ENCODE measurements at regions not wholly inside any gene's neighbourhood (a gene's known extent, or its start where the extent isn't known, plus 50 kb on each side); places are given as distances from the start of the nearest gene placed in this dataset.

- Histone ChIP-seq H3K27me3 (ENCODE audit: insufficient read depth, low read length) (no peaks in the 10 kb centered on the region), H2AFZ (ENCODE audit: low read length) (no peak overlapping the region), H3K4me3 (ENCODE audit: low read depth, low read length, poor library complexity, severe bottlenecking) (no peak overlapping the region), H3K9me3 (ENCODE audit: low read length) (no peaks in the 10 kb centered on the region), H3K4me2 (ENCODE audit: low read length) (no peak overlapping the region), H3K9ac (ENCODE audit: low read length) (no peak overlapping the region), H3K9me2 (ENCODE audit: low read depth, low read length) (no peaks in the 10 kb centered on the region), H4K20me1 (ENCODE audit: insufficient read depth, low read length) (no peaks in the 10 kb centered on the region), H3K79me2 (ENCODE audit: insufficient read depth, low read length) (no peaks in the 10 kb centered on the region), H3K4me1 (ENCODE audit: insufficient read depth, low read length, severe bottlenecking) (no peaks in the 10 kb centered on the region), H3K27ac (ENCODE audit: low read depth, low read length, poor library complexity, severe bottlenecking) (no peak overlapping the region), H3F3A (ENCODE audit: insufficient read depth, low read length) (no peaks in the 10 kb centered on the region), H3K36me3 (ENCODE audit: insufficient read depth, low read length) (no peaks in the 10 kb centered on the region)
- TF ChIP-seq, protein P1, sequence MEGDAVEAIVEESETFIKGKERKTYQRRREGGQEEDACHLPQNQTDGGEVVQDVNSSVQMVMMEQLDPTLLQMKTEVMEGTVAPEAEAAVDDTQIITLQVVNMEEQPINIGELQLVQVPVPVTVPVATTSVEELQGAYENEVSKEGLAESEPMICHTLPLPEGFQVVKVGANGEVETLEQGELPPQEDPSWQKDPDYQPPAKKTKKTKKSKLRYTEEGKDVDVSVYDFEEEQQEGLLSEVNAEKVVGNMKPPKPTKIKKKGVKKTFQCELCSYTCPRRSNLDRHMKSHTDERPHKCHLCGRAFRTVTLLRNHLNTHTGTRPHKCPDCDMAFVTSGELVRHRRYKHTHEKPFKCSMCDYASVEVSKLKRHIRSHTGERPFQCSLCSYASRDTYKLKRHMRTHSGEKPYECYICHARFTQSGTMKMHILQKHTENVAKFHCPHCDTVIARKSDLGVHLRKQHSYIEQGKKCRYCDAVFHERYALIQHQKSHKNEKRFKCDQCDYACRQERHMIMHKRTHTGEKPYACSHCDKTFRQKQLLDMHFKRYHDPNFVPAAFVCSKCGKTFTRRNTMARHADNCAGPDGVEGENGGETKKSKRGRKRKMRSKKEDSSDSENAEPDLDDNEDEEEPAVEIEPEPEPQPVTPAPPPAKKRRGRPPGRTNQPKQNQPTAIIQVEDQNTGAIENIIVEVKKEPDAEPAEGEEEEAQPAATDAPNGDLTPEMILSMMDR (IDR thresholded peaks at IDR 0.05; ENCODE audit: low read length), result no peak
- no peak for TF ChIP-seq EZH2 (IDR thresholded peaks at IDR 0.05; ENCODE audit: borderline replicate concordance, low read length)
Observed at GRCh38 chr15:95522533-95522932, 808.0 kb upstream of the NR2F2 start.

- Histone ChIP-seq H3K9ac (ENCODE audit: low read length) (no peak overlapping the region), H3K4me2 (ENCODE audit: low read length) (no peak overlapping the region), H3K27ac (ENCODE audit: low read depth, low read length, poor library complexity, severe bottlenecking) (no peak overlapping the region)
Observed at GRCh38 chr15:95528920-95529319, 801.6 kb upstream of the NR2F2 start.

GRCh38 chr15:95536638-95537037, 793.9 kb upstream of the NR2F2 start:
- no peak for TF ChIP-seq EZH2 (IDR thresholded peaks at IDR 0.05; ENCODE audit: borderline replicate concordance, low read length)
- TF ChIP-seq, protein P1 (IDR thresholded peaks at IDR 0.05; ENCODE audit: low read length), result no peak
- H3K9me3 ChIP-seq (ENCODE audit: low read length), result no peaks in the 10 kb centered on the region

More at GRCh38 chr15:95528920-95529319, 801.6 kb upstream of the NR2F2 start:
- Histone ChIP-seq H3K9me2 (ENCODE audit: low read depth, low read length) (no peaks in the 10 kb centered on the region), H3K9me3 (ENCODE audit: low read length) (no peaks in the 10 kb centered on the region), H2AFZ (ENCODE audit: low read length) (no peak overlapping the region), H4K20me1 (ENCODE audit: insufficient read depth, low read length) (no peaks in the 10 kb centered on the region), H3K27me3 (ENCODE audit: insufficient read depth, low read length) (no peaks in the 10 kb centered on the region), H3F3A (ENCODE audit: insufficient read depth, low read length) (no peaks in the 10 kb centered on the region), H3K4me3 (ENCODE audit: low read depth, low read length, poor library complexity, severe bottlenecking) (no peak overlapping the region), H3K4me1 (ENCODE audit: insufficient read depth, low read length, severe bottlenecking) (no peaks in the 10 kb centered on the region), H3K36me3 (ENCODE audit: insufficient read depth, low read length) (no peaks in the 10 kb centered on the region), H3K79me2 (ENCODE audit: insufficient read depth, low read length) (no peaks in the 10 kb centered on the region)
- no peak for TF ChIP-seq EZH2 (IDR thresholded peaks at IDR 0.05; ENCODE audit: borderline replicate concordance, low read length)
- TF ChIP-seq, protein P1 (IDR thresholded peaks at IDR 0.05; ENCODE audit: low read length), result no peak

More at GRCh38 chr15:95536638-95537037, 793.9 kb upstream of the NR2F2 start:
- Histone ChIP-seq H3K27me3 (ENCODE audit: insufficient read depth, low read length) (no peaks in the 10 kb centered on the region), H3K4me2 (ENCODE audit: low read length) (no peak overlapping the region), H3K27ac (ENCODE audit: low read depth, low read length, poor library complexity, severe bottlenecking) (no peak overlapping the region), H3K79me2 (ENCODE audit: insufficient read depth, low read length) (no peaks in the 10 kb centered on the region), H3K4me1 (ENCODE audit: insufficient read depth, low read length, severe bottlenecking) (no peaks in the 10 kb centered on the region), H4K20me1 (ENCODE audit: insufficient read depth, low read length) (no peaks in the 10 kb centered on the region), H3K36me3 (ENCODE audit: insufficient read depth, low read length) (no peaks in the 10 kb centered on the region), H3K9me2 (ENCODE audit: low read depth, low read length) (no peaks in the 10 kb centered on the region), H3K4me3 (ENCODE audit: low read depth, low read length, poor library complexity, severe bottlenecking) (no peak overlapping the region), H2AFZ (ENCODE audit: low read length) (no peak overlapping the region), H3K9ac (ENCODE audit: low read length) (no peak overlapping the region), H3F3A (ENCODE audit: insufficient read depth, low read length) (no peaks in the 10 kb centered on the region)
